Stomach (tissue), 8 donors: ENCODE measurements at regions not wholly inside any gene's neighbourhood (a gene's known extent, or its start where the extent isn't known, plus 50 kb on each side); places are given as distances from the start of the nearest gene placed in this dataset.

Experiments
- DNase-seq, 2 donors: peaks; one replicate each; pipeline versions ENCODE4 v3.0.0 to v3.0.0-alpha.2; 2013 to 2019
- H3K27ac ChIP-seq, 5 donors: fragments of 200-600 bp in 4 of 5; sonication (generic) in 4 of 5; one replicate each; pipeline ENCODE4 v1.5.1; 2013 to 2019; ENCODE audit warnings: mild to moderate bottlenecking in 1 of 5, moderate library complexity in 1 of 5
- H3K27me3 ChIP-seq, 3 donors: fragments of 200-600 bp; sonication (generic); one replicate each; pipeline ENCODE4 v1.5.1; 2017 to 2019; ENCODE audit warnings: mixed run types in 1 of 3
- H3K36me3 ChIP-seq, 4 donors: fragments of 200-600 bp; sonication (generic); 1 replicate in 3 of 4; 2 replicates in 1 of 4; pipeline ENCODE4 v1.5.1; 2016 to 2019
- H3K4me1 ChIP-seq, 4 donors: fragments of 200-600 bp; sonication (generic); one replicate each; pipeline ENCODE4 v1.5.1; 2016 to 2019
- H3K4me3 ChIP-seq, 4 donors: fragments of 200-600 bp; sonication (generic) in 3 of 4; one replicate each; pipeline ENCODE4 v1.5.1; 2016 to 2019; ENCODE audit warnings: mild to moderate bottlenecking in 1 of 4
- H3K9me3 ChIP-seq, 4 donors: fragments of 200-600 bp; sonication (generic); one replicate each; pipeline ENCODE4 v1.5.1; 2016 to 2019
- CTCF ChIP-seq, 7 experiments: fragments of 450-650 bp in 4 of 7; fragments of 200-600 bp in 3 of 7; sonication (generic) in 3 of 7; IDR thresholded peaks; one replicate each; pipeline ENCODE4 v1.5.1; 2016 to 2019; ENCODE audit warnings: antibody characterized with exemption in 7 of 7, control low read depth in 2 of 7, mild to moderate bottlenecking in 1 of 7
- EP300 ChIP-seq: sonication (generic); formaldehyde crosslinking; IDR thresholded peaks from one replicate; pipeline ENCODE4 v1.6.1; 2017; ENCODE audit warnings: antibody characterized with exemption
- POLR2A ChIP-seq, 4 donors: fragments of 450-650 bp; IDR thresholded peaks; one replicate each; pipeline ENCODE4 v1.6.1; 2016; ENCODE audit warnings: antibody characterized with exemption in 4 of 4, control low read depth in 2 of 4, mild to moderate bottlenecking in 1 of 4, moderate library complexity in 1 of 4
- POLR2AphosphoS5 ChIP-seq, 3 donors: sonication (generic); formaldehyde crosslinking; IDR thresholded peaks; one replicate each; pipeline ENCODE4 v1.6.1; 2016; ENCODE audit warnings: antibody characterized with exemption in 3 of 3
- WGBS, 5 donors: extraction: QIAGEN DNeasy Blood & Tissue Kit in 3 of 5; methylation state at CpG; one replicate each; pipeline versions ENCODE4 v1.1.5 to v1.1.7; 2013 to 2018; 5-methylcytosine and 5-hydroxymethylcytosine counted together
- intact Hi-C: fragments of 100-400 bp; cut with DNase I; formaldehyde crosslinking; loops from one replicate; pipeline ENCODE4 v1.15.1; 2023; ENCODE audit warnings: low total_unique reads
- donor health status: healthy with polysubstance abuse.
- donor health status: Bipolar disorder and iron deficiency.
- donor health status: healthy.

- WGBS, 5 donors: 63 to 77% (median 69%) methylated on average over 3 to 4 of the region's 4 CpGs
- intact Hi-C loops: no loop called here
- H3K4me1 ChIP-seq: no peaks in the 10 kb centered on the region
- no peaks in the 10 kb centered on the region for H3K27me3 ChIP-seq
- no peak for DNase-seq
- no peak for TF ChIP-seq POLR2AphosphoS5 (IDR thresholded peaks at IDR 0.05)
- TF ChIP-seq EP300: no peak
- no peak for TF ChIP-seq POLR2A (IDR thresholded peaks at IDR 0.05)
- no peak for TF ChIP-seq CTCF (IDR thresholded peaks at IDR 0.05)
- peaks cover 0 to 24% (median 0%) of the 10 kb centered on the region in 4 donors for H3K9me3 ChIP-seq
- H3K27ac ChIP-seq: no peak overlapping the region
- no peaks in the 10 kb centered on the region for H3K36me3 ChIP-seq
- no peak overlapping the region for H3K4me3 ChIP-seq
Measured at GRCh38 chr21:19684328-19684727, 1280.7 kb upstream of the TMPRSS15 start.

- H3K27me3 ChIP-seq: no peaks in the 10 kb centered on the region
- no peak overlapping the region for H3K4me3 ChIP-seq
- no peaks in the 10 kb centered on the region for H3K36me3 ChIP-seq
- no peaks in the 10 kb centered on the region for H3K9me3 ChIP-seq
- intact Hi-C loops: no loop called here
- H3K4me1 ChIP-seq: no peaks in the 10 kb centered on the region
- H3K27ac ChIP-seq: no peak overlapping the region
- TF ChIP-seq POLR2A (IDR thresholded peaks at IDR 0.05) (no peak), POLR2AphosphoS5 (IDR thresholded peaks at IDR 0.05) (no peak), CTCF (IDR thresholded peaks at IDR 0.05) (no peak), EP300 (no peak)
- DNase-seq: no peak
Measured at GRCh38 chr21:19692231-19692630, 1288.6 kb upstream of the TMPRSS15 start.

- Histone ChIP-seq H3K4me3 (no peak overlapping the region), H3K27ac (no peak overlapping the region), H3K36me3 (no peaks in the 10 kb centered on the region), H3K9me3 (no peaks in the 10 kb centered on the region), H3K27me3 (no peaks in the 10 kb centered on the region), H3K4me1 (no peaks in the 10 kb centered on the region)
- 8 to 48% (median 24%) methylated on average over 1 of the region's 1 CpG for WGBS, 5 donors
- intact Hi-C loops: no loop called here
- DNase-seq: peak in 1 of 2 donors; percentile 9
- TF ChIP-seq EP300 (no peak), CTCF (IDR thresholded peaks at IDR 0.05) (no peak), POLR2A (IDR thresholded peaks at IDR 0.05) (no peak), POLR2AphosphoS5 (IDR thresholded peaks at IDR 0.05) (no peak)
Measured at GRCh38 chr21:19695796-19696195, 1292.2 kb upstream of the TMPRSS15 start.

GRCh38 chr21:19700476-19700875, 1296.9 kb upstream of the TMPRSS15 start:
- TF ChIP-seq POLR2AphosphoS5 (IDR thresholded peaks at IDR 0.05) (no peak), POLR2A (IDR thresholded peaks at IDR 0.05) (no peak), CTCF (IDR thresholded peaks at IDR 0.05) (no peak), EP300 (no peak)
- DNase-seq: no peak

More at GRCh38 chr21:19700476-19700875, 1296.9 kb upstream of the TMPRSS15 start:
- Histone ChIP-seq H3K36me3 (no peaks in the 10 kb centered on the region), H3K4me1 (no peaks in the 10 kb centered on the region), H3K9me3 (no peaks in the 10 kb centered on the region), H3K27ac (no peak overlapping the region), H3K4me3 (no peak overlapping the region), H3K27me3 (no peaks in the 10 kb centered on the region)
- intact Hi-C loops: no loop called here
